ENCODE measurements at regions not wholly inside any gene's neighbourhood (a gene's known extent, or its start where the extent isn't known, plus 50 kb on each side); places are given as distances from the start of the nearest gene placed in this dataset. TPM values are rescaled to one million over a fixed set of nuclear protein-coding genes. Genes with fewer than 3 reads are reported as not detected.

- Histone ChIP-seq H3K4me1 (ENCODE audit: control insufficient read depth in 2 of 3, insufficient read depth in 2 of 3, low read depth in 1 of 3, low read length in 3 of 3) (no peaks in the 10 kb centered on the region), H3K27ac (ENCODE audit: low read depth in 2 of 2, low read length in 2 of 2) (no peak overlapping the region), H3K36me3 (ENCODE audit: control insufficient read depth in 2 of 3, insufficient read depth in 3 of 3, low read length in 3 of 3) (no peaks in the 10 kb centered on the region), H3K9ac (ENCODE audit: low read length in 3 of 3) (no peak overlapping the region), H3K4me3 (ENCODE audit: low read length in 3 of 3) (no peak overlapping the region), H3K9me3 (ENCODE audit: control insufficient read depth in 2 of 3, insufficient read depth in 1 of 3, low read length in 3 of 3) (no peaks in the 10 kb centered on the region), H3K27me3 (ENCODE audit: control insufficient read depth, insufficient read depth, low read length) (no peaks in the 10 kb centered on the region)
- intact Hi-C loops (cut with DNase I): no loop called here
- DNase-seq (no peak), FAIRE-seq (no peak)
- TF ChIP-seq CTCF (IDR thresholded peaks at IDR 0.05; ENCODE audit: borderline replicate concordance, extremely low read depth, insufficient read depth): no peak
These were observed 50.2 kb upstream of the NR3C1 start for GRCh38 chr5:143453720-143454119.

Small RNA genes lying in the stretch of these regions (microRNA-seq; reads per million reads assigned to microRNA genes)
- gene MIR5197: not detected

Data from kidney (tissue), 13 donors.